Cardiac fibroblast (primary cell): ENCODE measurements at regions not wholly inside any gene's neighbourhood (a gene's known extent, or its start where the extent isn't known, plus 50 kb on each side); places are given as distances from the start of the nearest gene placed in this dataset.
A peak's percentile ranks its signal among the peaks of the same experiment; 100 is the strongest.
"Not testable (repeated sequence)": the region's sequence is repeated elsewhere in the genome, so short reads cannot be mapped to it uniquely, and the experiment has no call there.

ENCODE experiments used
- DNase-seq, 2 donors: peaks; one replicate each; pipeline versions ENCODE4 v3.0.0 to v3.0.0-alpha.2; 2010; ENCODE audit warnings: low read depth in 2 of 2
- H3K4me3 ChIP-seq, 2 donors: replicated peaks in 1 of 2; 1 replicate in 1 of 2; 2 replicates in 1 of 2; pipeline ENCODE4 v1.5.1; 2011; ENCODE audit warnings: low read depth in 2 of 2, low read length in 2 of 2, mild to moderate bottlenecking in 2 of 2, moderate library complexity in 1 of 2
- CTCF ChIP-seq: IDR thresholded peaks from one replicate; pipeline ENCODE4 v1.5.1; 2011; ENCODE audit warnings: low read depth, mild to moderate bottlenecking, low read length, inconsistent platforms

- TF ChIP-seq CTCF: no peak
- peak; percentile 13 to 28 for DNase-seq
- H3K4me3 ChIP-seq: no peak overlapping the region
Measured at GRCh38 chr10:26367771-26368170, 70.4 kb upstream of the APBB1IP start.

GRCh38 chr10:26368463-26368862 lies 69.7 kb upstream of the APBB1IP start:
- DNase-seq: no peak
- no peak overlapping the region for H3K4me3 ChIP-seq
- TF ChIP-seq CTCF: no peak

DNA sequence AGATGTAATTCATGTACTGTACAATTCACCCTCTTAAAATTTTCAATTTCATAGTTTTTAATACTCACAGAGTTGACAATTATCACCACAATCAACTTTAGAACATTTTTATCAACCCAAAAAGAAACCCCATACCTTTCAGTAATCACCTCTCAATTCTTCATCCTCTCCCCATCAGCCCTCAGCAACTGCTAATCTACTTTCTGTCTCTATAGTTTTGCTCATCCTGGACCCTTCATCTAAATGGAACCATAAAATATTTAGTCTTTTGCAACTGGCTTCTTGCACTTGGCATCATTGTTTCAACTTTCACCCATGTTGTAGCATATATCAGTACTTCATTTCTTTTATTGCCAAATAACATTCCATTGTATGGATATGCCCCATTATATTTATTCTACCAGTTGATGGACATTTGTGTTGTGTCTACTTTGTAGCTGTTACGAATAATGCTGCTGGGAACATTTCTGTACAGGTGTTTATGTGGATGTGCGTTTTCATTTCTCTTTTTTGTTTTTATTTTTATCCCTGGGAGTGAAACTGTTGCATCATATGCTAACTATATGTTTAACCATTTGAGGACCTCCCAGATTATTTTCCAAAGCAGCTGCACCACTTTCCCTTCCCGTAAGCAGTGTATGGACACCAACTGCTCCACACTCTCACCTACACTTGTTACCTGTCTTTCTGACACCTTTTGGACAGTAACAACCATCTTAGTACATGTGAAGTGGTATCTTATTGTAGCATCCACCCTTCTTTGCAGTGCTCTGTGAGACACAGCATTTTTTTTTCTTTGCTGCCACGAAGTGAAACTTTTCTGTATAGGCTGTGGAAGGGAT lies 65.4 kb upstream of the APBB1IP start:
- H3K4me3 ChIP-seq: no peak overlapping the region
- TF ChIP-seq CTCF: no peak
- no peak for DNase-seq

DNA sequence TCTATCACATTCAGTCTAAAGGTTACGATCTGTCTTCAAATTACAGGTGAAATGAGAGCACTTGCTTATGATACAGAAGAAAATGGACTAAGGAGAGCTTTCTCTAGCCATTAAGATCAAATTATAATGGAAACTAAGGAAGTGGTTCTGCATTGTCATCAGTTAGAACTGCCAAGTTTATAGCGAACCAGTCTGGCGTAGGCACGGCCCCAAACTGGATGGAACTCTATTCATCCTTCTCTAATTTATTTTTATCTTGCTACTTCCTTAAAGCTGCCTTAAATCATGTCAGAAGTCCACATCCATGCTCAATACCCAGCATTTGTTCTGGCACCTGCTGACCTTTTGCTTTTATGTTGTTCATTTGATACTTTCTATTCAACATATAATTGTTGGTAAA lies 63.7 kb upstream of the APBB1IP start:
- DNase-seq: no peak
- H3K4me3 ChIP-seq: no peak overlapping the region
- no peak for TF ChIP-seq CTCF

- not testable (repeated sequence) for H3K4me3 ChIP-seq, DNase-seq
Measured at GRCh38 chr10:26377224-26377810, 60.8 kb upstream of the APBB1IP start.

DNA sequence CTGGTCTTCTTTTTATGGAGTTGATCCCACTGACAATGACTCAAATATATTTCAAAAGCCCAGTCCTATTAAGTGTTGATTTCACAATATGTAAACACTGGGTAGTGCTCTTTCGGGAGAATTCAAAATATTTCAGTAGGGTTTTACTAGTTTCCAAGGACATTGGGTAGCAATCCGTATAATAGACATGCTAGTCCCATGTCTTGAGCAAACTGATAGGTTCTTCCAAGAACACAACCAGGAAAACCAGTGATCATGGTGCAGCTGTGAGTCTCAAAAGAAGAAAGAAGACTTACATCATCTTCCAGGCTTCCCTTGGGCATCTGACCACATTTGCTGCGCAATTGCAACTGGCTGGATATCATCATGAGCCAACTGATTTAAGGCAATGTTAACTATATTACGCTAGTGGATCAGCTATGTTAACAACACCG lies 59.3 kb upstream of the APBB1IP start:
- H3K4me3 ChIP-seq: no peak overlapping the region
- TF ChIP-seq CTCF: no peak
- no peak for DNase-seq

DNA sequence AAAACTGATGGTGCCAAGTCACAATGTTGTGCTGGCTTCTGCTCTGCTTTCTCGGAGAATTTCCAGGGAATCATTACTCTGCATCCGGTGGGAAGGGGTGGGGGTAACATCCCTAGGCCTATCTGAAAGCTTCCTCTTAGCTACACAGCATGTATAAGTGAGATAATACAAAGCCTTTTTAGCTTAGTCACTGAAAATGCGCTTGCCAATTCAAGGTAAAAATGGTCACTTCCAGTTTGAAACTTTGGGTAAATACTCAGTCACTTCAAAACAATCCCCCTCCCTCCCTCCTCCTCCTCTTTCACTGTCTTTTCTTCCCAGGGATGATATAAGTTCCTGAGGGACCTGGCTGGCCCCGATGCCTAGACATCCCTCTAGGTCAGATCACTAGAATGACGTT lies 57.3 kb upstream of the APBB1IP start:
- DNase-seq: no peak
- TF ChIP-seq CTCF: no peak
- no peak overlapping the region for H3K4me3 ChIP-seq
